ENCODE measurements at regions not wholly inside any gene's neighbourhood (a gene's known extent, or its start where the extent isn't known, plus 50 kb on each side); places are given as distances from the start of the nearest gene placed in this dataset.

GRCh38 chr9:124149992-124150391 is 107.8 kb upstream of the NEK6 start:
- TF ChIP-seq CTCF (IDR thresholded peaks at IDR 0.05; ENCODE audit: low read depth, low read length, missing input control) (no peak), FOXA1 (IDR thresholded peaks at IDR 0.05) (no peak), MAX (IDR thresholded peaks at IDR 0.05) (no peak), YY1 (IDR thresholded peaks at IDR 0.05) (no peak), REST (IDR thresholded peaks at IDR 0.05) (peak; percentile 96), ATF3 (IDR thresholded peaks at IDR 0.05) (no peak), RXRA (IDR thresholded peaks at IDR 0.05) (no peak), TAF1 (conservative IDR thresholded peaks at IDR 0.05) (no peak), HNF4G (IDR thresholded peaks at IDR 0.05) (no peak), RAD21 (IDR thresholded peaks at IDR 0.05) (no peak), ZBTB33 (IDR thresholded peaks at IDR 0.05) (no peak)

All from liver (tissue), 3 donors.